ENCODE measurements at regions not wholly inside any gene's neighbourhood (a gene's known extent, or its start where the extent isn't known, plus 50 kb on each side); places are given as distances from the start of the nearest gene placed in this dataset.

- TF ChIP-seq CTCF (IDR thresholded peaks at IDR 0.05) (no peak), REST (IDR thresholded peaks at IDR 0.05; ENCODE audit: insufficient read depth in 1 of 2, low read depth in 2 of 2, low read length in 1 of 2) (no peak)
Observed at GRCh38 chr13:69283837-69284236, 823.8 kb upstream of the ATXN8OS start.
